Natural killer cell (primary cell): ENCODE measurements at regions not wholly inside any gene's neighbourhood (a gene's known extent, or its start where the extent isn't known, plus 50 kb on each side); places are given as distances from the start of the nearest gene placed in this dataset.

Experiments
- ATAC-seq, 3 donors: fragments of 150-1000 bp in 2 of 3; fragments of 200-7000 bp in 1 of 3; cut with Tn5 transposase; 1 replicate in 1 of 3; 2 replicates in 2 of 3; pipeline ENCODE4 v1.10.0; 2021; ENCODE audit warnings: mild to moderate bottlenecking in 2 of 3, moderate library complexity in 2 of 3
- DNase-seq, 2 donors: peaks; one replicate each; pipeline versions ENCODE4 v3.0.0 to v3.0.0-alpha.2; 2013 to 2021; ENCODE audit warnings: mixed read lengths in 1 of 2
- H3K27ac ChIP-seq: one replicate; pipeline ENCODE4 v1.5.1; 2013; ENCODE audit warnings: mild to moderate bottlenecking, low read length
- H3K27me3 ChIP-seq: one replicate; pipeline ENCODE4 v1.6.1; 2013; ENCODE audit warnings: low read length; ENCODE audit not compliant: control insufficient read depth, insufficient read depth
- H3K36me3 ChIP-seq: one replicate; pipeline ENCODE4 v1.6.1; 2013; ENCODE audit warnings: low read length; ENCODE audit not compliant: control insufficient read depth, insufficient read depth
- H3K4me1 ChIP-seq: one replicate; pipeline ENCODE4 v1.6.1; 2013; ENCODE audit warnings: low read length; ENCODE audit not compliant: control insufficient read depth, insufficient read depth
- H3K4me3 ChIP-seq: one replicate; pipeline ENCODE4 v1.5.1; 2013; ENCODE audit warnings: low read length
- H3K9me3 ChIP-seq: one replicate; pipeline ENCODE4 v1.6.1; 2013; ENCODE audit warnings: low read length; ENCODE audit not compliant: control insufficient read depth, insufficient read depth
- H3K27ac Mint-ChIP-seq, 2 donors: one replicate each; pipeline ENCODE4 v1.8.0; 2022; ENCODE audit warnings: mild to moderate bottlenecking in 2 of 2, mixed read lengths in 2 of 2, moderate library complexity in 1 of 2
- H3K27me3 Mint-ChIP-seq, 2 donors: one replicate each; pipeline ENCODE4 v1.8.0; 2022; ENCODE audit warnings: low read depth in 2 of 2, mixed read lengths in 2 of 2
- H3K36me3 Mint-ChIP-seq: one replicate; pipeline ENCODE4 v1.8.0; 2022; ENCODE audit warnings: mixed read lengths
- H3K4me1 Mint-ChIP-seq, 2 donors: one replicate each; pipeline ENCODE4 v1.8.0; 2022; ENCODE audit warnings: mixed read lengths in 2 of 2
- H3K4me3 Mint-ChIP-seq: one replicate; pipeline ENCODE4 v1.8.0; 2022; ENCODE audit warnings: mild to moderate bottlenecking, moderate library complexity, mixed read lengths
- H3K9me3 Mint-ChIP-seq, 2 donors: one replicate each; pipeline ENCODE4 v1.8.0; 2022; ENCODE audit warnings: mixed read lengths in 2 of 2
- WGBS: methylation state at CpG from one replicate; pipeline ENCODE4 v1.1.7; 2013; ENCODE audit warnings: missing lambda C conversion rate; ENCODE audit not compliant: insufficient coverage; 5-methylcytosine and 5-hydroxymethylcytosine counted together
- intact Hi-C: fragments of 100-400 bp; cut with micrococcal nuclease; formaldehyde crosslinking; loops from one replicate; pipeline ENCODE4 v1.14.2; 2022
- TF ChIP-seq, protein P1 (sequence below): fragments of 200-600 bp; IDR thresholded peaks from one replicate; pipeline ENCODE4 v1.8.0; 2022; ENCODE audit warnings: antibody characterized with exemption

DNA sequence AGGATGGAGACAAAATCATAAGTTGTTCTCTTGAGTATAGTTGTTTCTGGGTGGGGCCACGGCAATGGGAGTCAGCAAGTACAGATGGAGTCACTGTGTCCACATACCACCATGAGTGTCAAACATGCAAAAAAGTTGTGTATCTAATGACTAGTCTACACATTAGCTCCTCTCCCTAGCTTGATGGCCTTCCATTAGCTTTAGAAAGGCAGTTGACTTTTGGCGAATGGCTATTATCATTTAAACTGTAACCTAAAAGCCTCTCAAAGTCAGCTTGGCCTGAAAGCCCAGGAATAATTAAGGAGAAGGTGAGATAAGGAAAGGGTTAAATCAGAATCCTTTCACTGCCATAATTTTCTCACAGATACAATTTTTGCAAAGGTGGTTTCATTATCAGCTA is 95.5 kb upstream of the MEOX2 start:
- no peaks in the 10 kb centered on the region for H3K27me3 ChIP-seq
- no peak overlapping the region for H3K27ac ChIP-seq
- intact Hi-C loops, result no loop called here
- Mint-ChIP-seq H3K4me3 (no peak overlapping the region), H3K27me3 (no peaks in the 10 kb centered on the region), H3K27ac (no peak overlapping the region), H3K36me3 (no peaks in the 10 kb centered on the region), H3K4me1 (no peaks in the 10 kb centered on the region), H3K9me3 (peaks cover 8 to 10% of the 10 kb centered on the region in 2 donors)
- H3K36me3 ChIP-seq, result no peaks in the 10 kb centered on the region
- DNase-seq (no peak), ATAC-seq (no peak)
- H3K9me3 ChIP-seq, result no peaks in the 10 kb centered on the region
- H3K4me3 ChIP-seq, result no peak overlapping the region
- 81% methylated on average over 1 of the region's 2 CpGs for WGBS
- H3K4me1 ChIP-seq, result no peaks in the 10 kb centered on the region
- TF ChIP-seq, protein P1, sequence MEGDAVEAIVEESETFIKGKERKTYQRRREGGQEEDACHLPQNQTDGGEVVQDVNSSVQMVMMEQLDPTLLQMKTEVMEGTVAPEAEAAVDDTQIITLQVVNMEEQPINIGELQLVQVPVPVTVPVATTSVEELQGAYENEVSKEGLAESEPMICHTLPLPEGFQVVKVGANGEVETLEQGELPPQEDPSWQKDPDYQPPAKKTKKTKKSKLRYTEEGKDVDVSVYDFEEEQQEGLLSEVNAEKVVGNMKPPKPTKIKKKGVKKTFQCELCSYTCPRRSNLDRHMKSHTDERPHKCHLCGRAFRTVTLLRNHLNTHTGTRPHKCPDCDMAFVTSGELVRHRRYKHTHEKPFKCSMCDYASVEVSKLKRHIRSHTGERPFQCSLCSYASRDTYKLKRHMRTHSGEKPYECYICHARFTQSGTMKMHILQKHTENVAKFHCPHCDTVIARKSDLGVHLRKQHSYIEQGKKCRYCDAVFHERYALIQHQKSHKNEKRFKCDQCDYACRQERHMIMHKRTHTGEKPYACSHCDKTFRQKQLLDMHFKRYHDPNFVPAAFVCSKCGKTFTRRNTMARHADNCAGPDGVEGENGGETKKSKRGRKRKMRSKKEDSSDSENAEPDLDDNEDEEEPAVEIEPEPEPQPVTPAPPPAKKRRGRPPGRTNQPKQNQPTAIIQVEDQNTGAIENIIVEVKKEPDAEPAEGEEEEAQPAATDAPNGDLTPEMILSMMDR, result no peak

DNA sequence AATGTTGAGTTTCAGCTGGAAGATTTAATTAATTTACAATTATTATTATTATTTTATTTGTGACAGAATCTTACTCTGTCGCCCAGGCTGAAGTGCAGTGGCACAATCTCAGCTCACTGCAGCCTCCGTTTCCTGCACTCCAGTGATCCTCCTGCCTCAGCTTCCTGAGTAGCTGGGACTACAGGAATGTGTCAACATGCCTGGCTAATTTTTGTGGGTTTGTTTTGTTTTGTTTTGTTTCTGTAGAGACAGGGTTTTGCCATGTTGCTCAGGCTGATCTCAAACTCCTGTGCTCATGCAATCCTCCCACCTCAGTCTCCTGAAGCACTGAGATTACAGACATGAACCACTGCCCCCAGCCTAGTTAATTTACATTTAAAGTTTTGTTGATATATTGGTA is 93.8 kb upstream of the MEOX2 start:
- H3K4me1 ChIP-seq, result no peaks in the 10 kb centered on the region
- Mint-ChIP-seq H3K36me3 (no peaks in the 10 kb centered on the region), H3K27ac (no peak overlapping the region), H3K27me3 (no peaks in the 10 kb centered on the region), H3K9me3 (peaks cover 5 to 11% of the 10 kb centered on the region in 2 donors), H3K4me1 (no peaks in the 10 kb centered on the region), H3K4me3 (no peak overlapping the region)
- ATAC-seq, result no peak
- TF ChIP-seq, protein P1, result no peak
- H3K4me3 ChIP-seq, result no peak overlapping the region
- H3K27ac ChIP-seq, result no peak overlapping the region
- intact Hi-C loops, result no loop called here
- H3K27me3 ChIP-seq, result no peaks in the 10 kb centered on the region
- DNase-seq, result no peak
- 73% methylated on average over 2 of the region's 2 CpGs for WGBS
- H3K36me3 ChIP-seq, result no peaks in the 10 kb centered on the region
- no peaks in the 10 kb centered on the region for H3K9me3 ChIP-seq

DNA sequence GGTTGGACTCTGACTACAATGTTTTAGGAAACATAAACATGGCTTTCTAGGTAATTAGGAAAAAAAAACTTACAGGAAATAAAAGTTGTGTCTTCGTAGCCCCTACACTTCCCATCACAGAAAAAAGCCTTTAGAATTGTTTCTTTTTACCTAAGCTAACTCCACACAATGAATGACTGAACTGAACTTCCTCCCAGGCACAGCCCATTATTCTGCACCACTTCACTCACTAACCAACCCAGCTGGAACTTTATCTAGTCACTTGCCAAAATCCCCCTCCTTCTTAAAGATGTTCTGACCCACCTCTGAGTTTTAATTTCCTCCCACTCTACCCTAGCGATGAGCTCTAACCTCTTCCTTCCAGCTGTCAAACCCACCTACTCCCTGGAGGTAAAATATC is 91.7 kb upstream of the MEOX2 start:
- H3K9me3 ChIP-seq, result peaks cover 6% of the 10 kb centered on the region
- TF ChIP-seq, protein P1, result no peak
- 15% methylated on average over 2 of the region's 2 CpGs for WGBS
- no peaks in the 10 kb centered on the region for H3K27me3 Mint-ChIP-seq
- H3K4me3 Mint-ChIP-seq, result no peak overlapping the region
- no peak overlapping the region for H3K4me3 ChIP-seq
- DNase-seq (no peak), ATAC-seq (no peak)
- no peak overlapping the region for H3K27ac Mint-ChIP-seq
- H3K9me3 Mint-ChIP-seq, result peaks cover 7 to 14% of the 10 kb centered on the region in 2 donors
- no peaks in the 10 kb centered on the region for H3K36me3 Mint-ChIP-seq
- intact Hi-C loops, result no loop called here
- no peak overlapping the region for H3K27ac ChIP-seq
- no peaks in the 10 kb centered on the region for H3K4me1 ChIP-seq
- H3K4me1 Mint-ChIP-seq, result no peaks in the 10 kb centered on the region
- no peaks in the 10 kb centered on the region for H3K36me3 ChIP-seq
- H3K27me3 ChIP-seq, result no peaks in the 10 kb centered on the region

DNA sequence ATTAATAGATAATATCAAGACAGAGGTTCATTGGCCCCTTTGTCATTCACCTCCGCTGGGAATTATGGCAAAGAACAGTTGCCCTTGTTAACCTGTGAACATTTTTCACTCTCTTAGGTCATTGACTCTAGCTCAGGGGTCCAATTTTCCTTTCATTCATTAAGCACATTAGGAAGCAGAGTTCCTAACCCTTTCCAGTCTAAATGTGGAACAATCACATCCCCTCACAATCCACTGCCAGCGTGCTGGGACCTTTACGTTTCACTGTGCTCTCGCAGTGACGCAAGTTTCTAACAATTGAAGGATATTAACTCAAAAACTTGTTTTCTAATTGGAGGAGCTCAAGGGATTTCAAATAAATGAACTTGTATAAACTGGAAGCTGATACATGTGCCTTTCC is 79.3 kb upstream of the MEOX2 start:
- Histone ChIP-seq H3K27me3 (no peaks in the 10 kb centered on the region), H3K4me3 (no peak overlapping the region), H3K9me3 (peaks cover 3% of the 10 kb centered on the region), H3K27ac (no peak overlapping the region), H3K36me3 (no peaks in the 10 kb centered on the region), H3K4me1 (no peaks in the 10 kb centered on the region)
- no peaks in the 10 kb centered on the region for H3K4me1 Mint-ChIP-seq
- peaks cover 12 to 19% of the 10 kb centered on the region in 2 donors for H3K9me3 Mint-ChIP-seq
- WGBS, result 86% methylated on average over 5 of the region's 5 CpGs
- intact Hi-C loops, result no loop called here
- H3K4me3 Mint-ChIP-seq, result no peak overlapping the region
- DNase-seq, result no peak
- no peak overlapping the region for H3K27ac Mint-ChIP-seq
- no peaks in the 10 kb centered on the region for H3K36me3 Mint-ChIP-seq
- H3K27me3 Mint-ChIP-seq, result no peaks in the 10 kb centered on the region
- no peak for ATAC-seq
- TF ChIP-seq, protein P1, result no peak
